Stimulated activated CD8-positive, alpha-beta memory T cell treated with anti-CD3 and anti-CD28 coated beads, Interleukin-7, amount 100 ng/mL, for 4 hours (primary cell): ENCODE measurements at regions not wholly inside any gene's neighbourhood (a gene's known extent, or its start where the extent isn't known, plus 50 kb on each side); places are given as distances from the start of the nearest gene placed in this dataset.

ENCODE experiments used
- DNase-seq, 2 donors: peaks; one replicate each; pipeline ENCODE4 v3.0.0-alpha.2; 2020; ENCODE audit warnings: low read depth in 2 of 2

DNA sequence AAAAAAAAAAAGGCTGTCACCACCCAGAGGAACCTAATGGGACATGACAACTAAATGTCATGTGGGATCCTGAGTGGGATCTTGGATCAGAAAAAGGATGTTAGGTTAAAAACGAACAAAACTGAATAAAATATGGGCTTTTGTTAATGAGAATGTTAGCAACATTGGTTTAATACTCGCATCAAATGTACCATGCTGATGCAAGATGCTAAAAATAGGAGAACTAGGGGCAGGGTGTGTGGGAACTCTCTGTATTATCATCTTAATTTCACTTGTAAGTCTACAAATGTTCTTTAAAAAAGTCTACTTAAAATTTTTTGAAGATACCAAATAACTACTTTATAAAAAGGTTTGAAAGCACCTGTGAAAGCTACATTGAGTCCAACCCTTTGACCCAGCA, 88.8 kb upstream of the PRR5 start:
- no peak for DNase-seq

DNA sequence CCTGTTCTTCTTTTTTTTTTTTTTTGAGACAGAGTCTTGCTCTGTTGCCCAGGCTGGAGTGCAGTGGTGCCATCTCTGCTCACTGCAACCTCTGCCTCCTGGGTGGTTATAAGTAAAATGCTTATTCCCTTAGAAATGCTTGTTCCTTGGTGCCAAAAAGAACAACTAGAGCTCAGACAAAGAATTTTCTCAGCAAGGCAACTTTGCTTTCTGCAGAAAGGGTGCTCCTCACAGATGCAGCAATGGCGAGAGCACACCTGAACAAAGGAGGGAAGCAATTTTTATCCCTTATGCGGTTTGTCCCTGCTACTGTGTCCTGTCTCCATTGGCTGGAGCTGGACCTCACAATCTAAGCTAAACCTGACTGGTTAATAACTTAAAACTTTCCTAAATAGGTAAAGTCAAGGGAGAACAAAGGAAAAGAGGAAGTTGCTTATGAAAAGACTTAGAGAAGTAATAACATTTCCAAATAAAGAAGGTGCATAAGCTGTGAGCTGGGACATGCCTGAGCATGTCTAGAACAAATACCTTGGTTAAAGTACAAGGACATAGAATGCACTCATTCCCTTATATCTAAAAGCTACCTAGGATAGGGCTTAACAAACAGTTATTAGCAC, 90.0 kb upstream of the PRR5 start:
- DNase-seq, result no peak

DNA sequence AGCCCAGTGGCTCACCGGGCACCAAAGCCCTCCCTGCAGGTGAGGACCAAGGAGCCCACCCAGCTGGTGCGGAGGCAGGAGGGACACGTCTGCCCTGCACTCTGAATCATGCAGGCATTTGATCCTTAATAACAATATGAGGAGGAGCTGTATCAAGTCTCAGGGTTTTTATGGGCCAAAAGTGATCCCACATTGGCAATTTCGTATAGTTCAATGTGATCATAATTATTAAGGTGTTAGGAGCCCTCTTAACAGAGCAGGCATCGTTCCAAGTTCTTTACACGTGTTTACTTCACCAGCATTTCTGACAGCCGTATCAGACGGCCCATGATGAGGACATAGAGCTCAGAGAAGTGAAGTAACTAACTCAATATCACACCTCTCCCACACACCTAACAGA, 91.9 kb upstream of the PRR5 start:
- DNase-seq, result no peak

DNA sequence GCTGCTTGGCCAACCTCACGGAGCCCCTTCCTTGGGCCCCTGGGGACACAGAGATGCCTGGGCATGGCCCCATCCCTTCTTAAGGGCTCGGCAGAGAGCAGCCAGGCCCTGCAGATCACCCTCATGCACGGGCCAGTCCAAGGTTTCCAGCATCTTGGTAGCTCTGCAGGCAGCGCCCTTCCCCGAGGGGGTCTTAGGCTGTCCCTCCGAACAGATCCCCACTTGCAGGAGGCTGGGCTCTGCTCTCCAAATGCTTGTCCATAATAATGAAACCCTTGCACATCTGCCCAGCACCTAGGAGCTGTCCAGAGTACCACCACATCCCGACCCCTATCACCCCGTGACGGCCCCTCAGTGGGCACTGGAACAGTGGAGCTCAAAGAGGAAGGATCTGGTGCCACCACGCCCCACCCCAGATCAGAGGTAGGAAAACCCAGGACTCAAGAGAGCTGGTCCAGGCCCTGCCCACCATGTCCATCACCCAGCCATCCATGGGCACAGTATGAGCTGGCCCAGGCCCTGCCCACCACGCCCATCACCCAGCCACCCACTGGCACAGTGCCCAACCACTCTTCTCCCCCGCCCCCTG, 92.5 kb upstream of the PRR5 start:
- no peak for DNase-seq

DNA sequence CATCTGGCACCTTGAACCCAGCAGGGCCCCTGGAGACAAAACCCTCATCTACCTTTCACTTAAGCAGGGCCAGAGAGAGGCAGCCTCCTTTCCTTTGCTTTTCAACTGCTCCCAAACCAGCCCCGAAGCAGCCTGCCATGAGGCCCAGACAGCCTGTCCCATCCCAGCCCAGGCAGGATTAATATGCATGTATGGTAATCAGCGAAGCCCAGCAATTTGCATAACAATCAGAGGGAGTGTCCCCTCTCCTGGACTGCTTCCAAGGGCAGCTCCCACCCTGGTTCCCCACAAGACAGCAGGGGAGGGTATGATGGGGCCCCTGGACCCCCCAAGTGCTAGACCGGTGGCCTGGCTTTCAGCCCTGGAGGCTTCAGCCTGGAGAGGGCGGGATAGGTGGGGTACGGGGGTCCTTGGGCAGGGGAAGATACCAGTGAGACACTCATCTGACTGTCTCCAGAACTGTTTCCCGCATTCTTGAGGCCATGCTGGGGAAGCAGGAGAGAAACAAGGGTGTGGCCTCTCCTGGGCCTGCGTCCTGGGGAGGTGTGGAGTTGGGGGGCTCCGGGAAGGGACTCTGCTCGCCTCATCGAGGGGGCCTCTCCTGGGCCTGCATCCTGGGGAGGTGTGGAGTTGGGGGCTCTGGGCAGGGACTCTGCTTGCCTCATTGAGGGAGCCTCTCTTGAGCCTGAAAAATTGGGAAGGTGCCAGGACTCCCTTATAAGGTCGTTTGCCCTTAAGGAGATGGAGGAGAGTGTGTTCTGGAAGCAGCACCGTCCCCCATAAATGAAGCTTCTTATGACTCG, 93.2 kb upstream of the PRR5 start:
- DNase-seq, result no peak

DNA sequence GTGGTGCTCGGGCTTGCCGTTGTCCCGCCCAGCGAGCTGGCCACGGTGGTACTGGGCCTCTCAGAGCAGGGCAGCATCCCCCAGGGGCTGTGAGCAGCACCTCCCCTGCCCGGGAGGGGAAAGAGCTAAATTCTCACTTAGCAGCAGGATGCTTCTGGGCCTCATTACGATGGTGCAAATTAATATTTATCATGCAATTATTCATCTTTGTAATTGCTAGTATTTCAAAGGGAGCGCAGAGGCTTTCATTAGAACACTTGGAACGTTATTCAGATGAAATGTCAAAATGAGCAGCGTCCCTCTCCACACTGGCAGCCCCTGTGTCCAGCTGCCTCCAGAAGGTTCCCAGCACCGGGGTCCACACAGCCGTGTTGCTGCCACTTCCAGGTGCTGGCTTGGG, 95.9 kb upstream of the PRR5 start:
- DNase-seq, result no peak

DNA sequence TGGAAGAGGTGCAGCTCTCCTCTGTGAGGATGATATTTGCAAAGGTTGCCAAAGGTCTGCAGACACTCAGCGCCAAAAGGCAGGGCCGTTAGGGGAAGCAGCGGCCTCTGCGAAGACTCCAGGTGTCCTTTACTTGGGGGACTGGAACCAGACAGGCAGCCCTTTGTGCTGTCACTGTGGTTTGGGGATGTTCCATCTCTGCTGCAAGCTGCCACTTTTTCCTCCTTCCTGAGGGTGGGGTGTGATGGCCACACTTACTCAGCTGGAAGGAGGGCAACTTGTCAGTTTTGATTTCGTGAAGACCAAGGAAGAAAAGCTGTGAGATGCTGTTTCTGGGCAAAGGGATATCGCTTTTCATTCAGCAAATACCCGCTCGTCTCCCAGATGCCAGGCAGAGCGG, 96.5 kb upstream of the PRR5 start:
- no peak for DNase-seq

DNA sequence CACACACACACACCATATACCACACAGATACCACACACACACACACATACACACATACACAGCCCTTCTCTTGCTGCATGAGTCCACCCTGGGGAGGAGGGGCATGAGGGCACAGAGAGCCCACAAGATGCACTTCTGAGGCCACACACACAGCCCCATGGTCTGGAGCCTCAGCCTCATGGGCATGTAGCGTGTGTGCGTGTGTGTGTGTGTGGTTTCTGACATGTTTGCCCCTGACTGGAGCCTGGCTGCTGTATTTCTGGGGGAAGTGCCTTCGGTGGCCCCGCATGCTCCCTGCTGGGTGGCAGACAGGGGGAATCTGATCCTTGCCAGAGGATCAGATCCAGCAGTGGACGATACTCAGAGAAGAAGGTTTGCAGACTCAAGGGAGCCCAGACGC, 97.0 kb upstream of the PRR5 start:
- DNase-seq, result no peak

DNA sequence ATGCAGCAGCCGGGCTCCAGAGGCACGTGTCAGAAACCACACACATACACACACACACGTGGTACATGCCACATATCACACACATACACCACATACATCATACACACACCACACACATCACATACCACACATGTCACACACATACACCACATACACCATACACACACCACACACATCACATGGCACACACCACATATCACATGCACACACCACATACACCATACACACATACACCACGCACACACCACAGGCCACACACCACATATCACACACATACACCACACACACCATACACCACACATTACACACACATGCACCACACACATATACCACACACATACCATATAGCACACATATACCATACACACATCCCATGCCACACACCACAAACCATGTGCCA, 97.5 kb upstream of the PRR5 start:
- DNase-seq, result no peak

DNA sequence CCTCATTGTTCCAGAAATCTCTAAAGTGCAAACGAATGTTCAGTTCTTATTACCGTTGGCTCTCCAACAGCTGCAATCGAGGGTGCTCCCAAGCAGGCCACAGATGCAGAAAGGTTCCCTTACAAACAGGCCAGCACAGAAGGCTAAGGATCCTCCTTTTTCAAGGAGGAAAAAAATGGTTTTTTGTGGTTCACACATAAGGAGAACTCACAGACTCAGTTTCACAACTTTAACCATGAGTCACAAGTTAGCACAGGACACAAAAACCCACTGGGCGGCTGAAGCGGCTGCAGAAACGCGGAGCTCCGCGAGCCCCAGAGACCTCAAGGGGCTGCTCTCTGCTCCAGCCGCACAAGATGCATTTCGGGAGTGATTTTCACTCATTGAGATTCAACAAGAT, 98.2 kb upstream of the PRR5 start:
- no peak for DNase-seq

DNA sequence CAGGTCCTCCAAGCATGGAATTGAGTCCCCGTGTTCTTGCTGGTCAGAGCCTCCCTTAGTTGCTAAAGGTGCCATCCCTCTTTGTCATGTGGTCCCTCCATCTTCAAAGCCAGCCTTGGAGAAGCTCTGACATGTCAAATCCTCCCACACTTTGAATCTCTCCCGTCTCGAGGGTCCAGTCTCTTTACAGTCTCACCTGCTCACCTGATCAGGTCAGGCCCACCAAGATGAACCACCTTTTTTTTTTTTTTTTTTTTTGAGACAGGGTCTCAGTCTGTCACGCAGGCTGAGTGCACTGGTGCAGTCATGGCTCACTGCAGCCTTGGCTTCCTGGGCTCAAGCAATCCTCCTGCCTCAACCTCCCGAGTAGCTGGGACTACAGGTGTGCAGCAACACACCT, 100.3 kb upstream of the PRR5 start:
- DNase-seq, result no peak

DNA sequence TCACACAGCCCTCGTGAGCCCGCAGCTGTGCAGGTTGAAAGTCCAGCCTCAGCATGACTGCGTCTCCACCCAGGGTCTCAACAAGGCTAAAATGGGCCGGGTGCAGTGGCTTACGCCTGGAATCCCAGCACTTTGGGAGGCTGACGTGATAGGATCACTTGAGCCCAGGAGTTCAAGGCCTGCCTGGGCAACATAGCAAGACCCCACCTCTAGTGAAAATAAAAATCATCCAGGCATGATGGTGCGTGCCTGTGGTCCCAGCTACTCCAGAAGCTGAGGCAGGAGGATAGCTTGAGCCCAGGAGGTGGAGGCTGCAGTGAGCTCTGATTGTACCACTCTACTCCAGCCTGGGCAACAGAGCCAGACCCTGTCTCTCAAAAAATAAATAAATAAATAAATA, 100.8 kb upstream of the PRR5 start:
- no peak for DNase-seq

DNA sequence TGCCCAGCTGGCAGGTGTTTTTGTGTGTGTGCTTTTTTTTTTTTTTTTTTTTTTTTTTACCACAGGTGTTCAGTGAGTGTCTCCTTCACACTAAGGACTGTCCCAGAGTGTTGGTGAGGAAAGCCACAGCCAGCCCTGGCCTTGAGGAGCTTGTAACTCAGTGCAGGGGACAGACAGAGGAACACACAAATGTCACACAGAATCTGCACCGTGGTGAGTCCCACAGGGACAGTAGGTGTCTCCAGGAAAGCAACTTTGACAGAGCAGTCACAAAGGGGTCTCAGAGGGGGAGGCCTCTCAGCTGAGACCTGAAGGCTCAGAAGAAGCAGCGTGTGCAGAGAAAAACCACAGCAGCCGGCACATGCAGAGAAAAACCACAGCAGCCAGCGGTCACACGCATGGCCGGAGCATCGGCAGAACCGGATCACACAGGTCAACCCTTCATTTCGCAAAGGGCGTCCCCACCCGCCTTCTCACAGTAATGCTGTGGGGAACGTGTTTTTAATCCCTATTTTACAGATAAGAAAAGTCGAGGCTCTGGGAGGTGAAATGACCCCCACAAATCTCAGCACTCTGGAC, 101.7 kb upstream of the PRR5 start:
- DNase-seq, result no peak

DNA sequence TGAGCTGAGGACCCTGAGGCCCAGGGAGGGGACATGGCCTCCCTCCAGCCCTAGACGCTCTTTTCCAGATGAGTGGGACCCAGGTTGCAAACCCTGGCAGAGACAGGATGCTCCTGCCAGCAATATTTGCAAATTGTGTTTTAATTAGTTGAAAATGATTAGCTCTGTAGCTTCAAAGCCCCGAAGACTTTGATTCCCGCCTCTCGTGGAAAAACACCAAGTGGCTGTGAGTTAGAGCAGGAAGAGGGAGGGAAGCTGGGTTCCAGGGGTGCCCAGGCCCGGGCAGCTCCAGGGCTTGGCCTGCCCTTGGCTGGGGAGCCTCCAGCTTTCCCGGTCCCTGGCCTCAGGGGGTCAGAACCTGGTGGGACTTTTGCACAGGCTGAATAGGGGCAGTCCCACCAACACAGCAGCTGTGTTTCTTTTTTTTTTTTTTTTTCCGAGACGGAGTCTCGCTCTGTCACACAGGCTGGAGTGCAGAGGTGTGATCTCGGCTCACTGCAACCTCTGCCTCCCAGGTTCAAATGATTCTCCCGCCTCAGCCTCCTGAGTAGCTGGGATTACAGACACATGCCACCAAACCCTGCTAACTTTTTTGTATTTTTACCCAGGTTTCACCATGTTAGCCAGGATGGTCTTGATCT, 101.6 kb upstream of the RTL6 start:
- no peak for DNase-seq

DNA sequence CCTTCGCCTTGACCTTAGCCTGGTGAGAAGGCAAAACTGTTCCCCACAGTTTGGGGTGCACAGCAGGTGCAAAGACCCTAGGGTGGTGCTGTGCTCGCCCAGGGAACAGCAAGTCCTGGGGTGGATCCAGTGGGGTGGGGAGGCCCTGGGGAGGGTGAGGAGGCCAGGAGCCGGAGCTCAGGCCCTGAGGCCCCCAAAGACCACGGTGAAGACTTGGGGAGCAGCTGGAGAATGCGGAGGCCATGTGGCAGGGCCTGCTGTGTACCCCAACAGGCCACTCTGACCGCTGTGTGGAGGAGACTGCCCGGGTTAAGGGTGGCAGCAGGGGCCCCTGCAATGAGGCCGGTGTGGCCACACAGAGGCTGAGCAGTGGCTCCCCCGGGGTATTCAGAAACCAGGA, 101.1 kb upstream of the RTL6 start:
- DNase-seq, result no peak

DNA sequence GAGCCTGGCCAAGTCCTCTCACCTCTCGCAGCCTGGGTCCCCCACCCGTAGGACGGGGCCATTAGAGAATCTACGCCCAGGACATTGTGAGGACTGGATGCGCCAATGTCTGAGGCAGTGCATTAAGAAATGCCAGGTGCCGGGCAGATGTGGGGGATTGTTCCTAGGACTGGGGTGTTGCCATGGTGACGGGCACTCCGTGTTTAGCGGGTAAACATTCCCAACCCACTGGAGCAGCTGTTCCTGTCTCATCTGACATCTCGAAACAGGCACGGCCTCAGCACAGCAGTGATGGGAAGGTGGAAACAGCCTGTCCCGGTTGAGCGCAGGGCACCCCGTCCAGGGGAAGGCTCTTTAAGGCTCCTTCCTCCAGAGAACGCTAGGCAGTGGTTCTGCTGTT, 99.6 kb upstream of the RTL6 start:
- DNase-seq, result no peak

DNA sequence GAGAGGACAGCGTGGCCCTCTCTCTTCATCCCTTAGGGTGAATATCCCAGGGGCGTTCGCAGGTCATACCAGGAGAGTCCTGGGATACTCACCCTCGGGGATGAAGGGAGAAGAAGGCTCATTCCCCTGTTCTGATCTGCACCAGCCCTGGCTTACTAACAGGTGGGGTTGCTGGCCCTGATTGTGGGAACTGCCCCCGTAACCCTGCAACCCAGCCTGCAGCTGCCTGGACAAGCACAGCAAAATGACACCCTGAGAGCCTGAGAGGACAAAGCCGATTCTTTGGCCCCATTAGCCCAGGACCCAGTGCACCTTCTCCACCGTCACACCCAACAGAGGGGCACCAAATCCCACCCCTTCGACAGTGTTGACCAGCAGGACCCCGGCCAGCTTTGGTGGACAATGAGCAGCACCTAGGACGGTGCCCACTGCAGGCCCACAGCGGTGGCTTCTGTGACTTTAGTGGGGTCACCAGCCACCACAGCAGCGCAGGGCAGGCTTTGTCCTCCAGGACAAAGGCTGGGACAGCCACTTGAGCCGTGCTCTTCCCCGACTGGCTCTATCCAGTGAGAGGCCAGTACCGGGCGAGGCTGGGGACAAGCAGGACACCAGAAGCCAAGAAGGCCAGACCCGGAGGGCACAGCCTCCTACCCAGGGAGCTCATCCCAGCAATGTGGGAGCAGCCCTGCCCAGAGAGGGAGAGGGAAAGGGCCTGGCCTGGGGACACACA, 98.5 kb upstream of the RTL6 start:
- no peak for DNase-seq

DNA sequence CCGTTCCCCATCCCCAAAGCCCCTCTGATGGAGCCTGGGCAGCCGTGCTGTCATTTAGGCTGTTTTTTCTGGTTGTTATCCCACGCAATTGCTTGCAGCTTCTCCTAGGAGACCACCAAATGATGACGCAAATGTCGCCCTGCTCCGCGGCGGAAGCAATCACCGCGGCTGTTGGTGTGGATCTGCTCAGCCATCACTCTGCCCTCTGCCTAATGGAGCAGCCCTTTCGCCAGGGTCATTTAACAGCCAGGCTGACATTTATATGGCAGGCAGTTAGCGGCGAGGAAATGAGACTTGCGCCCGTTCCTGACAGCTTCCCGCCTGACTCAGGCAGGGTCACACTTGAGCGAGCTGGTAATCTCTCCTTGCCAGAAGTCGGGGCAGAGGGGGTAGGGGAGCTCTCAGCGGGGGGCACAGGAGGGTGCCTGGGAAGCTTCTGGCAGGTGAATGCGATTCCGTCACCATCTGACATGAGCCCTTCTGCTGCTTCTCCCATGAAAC, 97.9 kb upstream of the RTL6 start:
- DNase-seq, result no peak

DNA sequence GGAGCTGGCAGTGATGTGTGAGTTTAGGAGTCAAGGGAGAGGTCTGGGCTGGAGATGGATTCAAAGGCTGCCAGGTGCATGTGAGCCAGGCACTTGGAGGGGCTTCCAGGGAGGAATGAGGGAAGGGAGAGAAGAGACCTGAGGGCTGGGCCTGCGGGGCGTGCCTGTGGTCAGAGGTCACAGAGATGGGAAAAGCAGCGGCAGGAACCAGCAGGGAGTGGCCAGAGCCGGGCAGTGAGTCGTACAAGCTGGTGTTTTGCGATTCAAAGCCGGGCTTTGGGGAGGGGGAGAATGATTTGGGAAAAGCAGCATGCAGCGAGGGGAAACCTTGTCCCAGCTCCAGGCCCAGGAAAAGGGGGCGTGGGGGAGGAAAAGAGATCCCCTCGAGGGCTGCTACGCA, 96.9 kb upstream of the RTL6 start:
- DNase-seq, result no peak

DNA sequence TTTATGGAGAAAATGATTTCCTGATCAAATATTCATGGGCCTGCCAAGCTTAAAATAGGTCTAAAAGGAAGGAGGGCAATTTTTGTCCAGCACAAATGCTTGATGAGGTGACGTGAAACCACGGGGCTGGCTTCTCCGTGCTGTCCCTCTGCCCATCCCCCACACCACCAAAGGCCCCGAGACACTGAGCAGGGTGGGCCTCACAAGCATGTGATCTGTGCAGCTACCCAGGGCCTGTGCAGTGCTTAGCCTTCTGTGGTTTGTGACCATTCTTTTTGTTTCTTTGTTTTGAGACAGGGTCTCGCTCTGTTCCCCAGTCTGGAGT, 94.8 kb upstream of the RTL6 start:
- DNase-seq, result no peak

DNA sequence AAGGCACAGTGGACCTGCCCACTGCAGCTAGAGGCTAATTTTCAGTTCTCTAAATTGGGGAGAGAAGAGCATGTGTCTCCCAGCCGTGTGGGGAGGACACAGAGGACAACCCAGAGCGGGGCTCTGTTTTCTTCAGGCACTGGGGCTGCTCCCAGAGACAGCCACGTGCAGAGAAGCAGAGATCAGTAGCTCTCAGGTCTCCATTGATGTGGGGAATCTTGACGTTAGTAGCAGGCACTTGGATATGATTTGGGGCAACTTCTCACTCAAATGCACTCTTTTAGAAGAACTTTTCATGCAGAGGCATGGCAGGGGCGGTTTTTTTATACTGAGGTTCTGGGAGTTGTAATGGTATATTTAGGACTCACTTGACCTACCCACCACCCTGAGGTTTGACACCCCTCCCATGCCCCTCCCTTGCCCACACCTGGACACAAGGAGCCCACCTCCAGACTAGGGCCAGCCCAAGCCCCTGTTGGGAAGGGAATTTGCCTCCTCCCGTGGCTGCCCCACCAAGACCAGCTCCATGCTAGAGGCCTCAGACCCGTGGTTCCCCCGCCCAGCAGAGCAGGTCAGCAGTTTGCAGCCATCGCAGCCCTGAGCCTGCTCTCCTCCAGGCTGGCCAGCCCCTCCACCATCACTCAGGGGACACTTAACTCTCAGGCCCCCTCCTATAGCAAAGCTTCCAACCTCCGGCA, 94.2 kb upstream of the RTL6 start:
- no peak for DNase-seq
